Right atrium auricular region (tissue), 2 donors: ENCODE measurements at regions not wholly inside any gene's neighbourhood (a gene's known extent, or its start where the extent isn't known, plus 50 kb on each side); places are given as distances from the start of the nearest gene placed in this dataset.

Experiments
- DNase-seq: peaks from one replicate; pipeline ENCODE4 v3.0.0-alpha.2; 2019; ENCODE audit warnings: low spot score
- H3K27ac ChIP-seq, 2 donors: fragments of 200-600 bp; sonication (generic); 1 replicate in 1 of 2; 2 replicates in 1 of 2; pipeline ENCODE4 v1.5.1; 2016 to 2019
- H3K27me3 ChIP-seq, 2 donors: fragments of 200-600 bp; sonication (generic); one replicate each; pipeline versions ENCODE4 v1.5.1 to v1.6.0; 2017 to 2019
- H3K36me3 ChIP-seq: fragments of 200-600 bp; sonication (generic); one replicate; pipeline ENCODE4 v1.5.1; 2016
- H3K4me1 ChIP-seq, 2 donors: fragments of 200-600 bp; sonication (generic); one replicate each; pipeline versions ENCODE4 v1.5.1 to v1.6.0; 2017 to 2019
- H3K4me3 ChIP-seq, 2 donors: fragments of 200-600 bp; sonication (generic); 1 replicate in 1 of 2; 2 replicates in 1 of 2; pipeline ENCODE4 v1.5.1; 2017 to 2019; ENCODE audit warnings: mild to moderate bottlenecking in 1 of 2, moderate library complexity in 1 of 2
- H3K9me3 ChIP-seq, 2 donors: fragments of 200-600 bp; sonication (generic); one replicate each; pipeline ENCODE4 v1.5.1; 2019
- TF ChIP-seq, protein P1 (sequence below), 2 donors: fragments of 200-600 bp; sonication (generic); IDR thresholded peaks; one replicate each; pipeline ENCODE4 v1.5.1; 2019; ENCODE audit warnings: antibody characterized with exemption in 2 of 2

DNA sequence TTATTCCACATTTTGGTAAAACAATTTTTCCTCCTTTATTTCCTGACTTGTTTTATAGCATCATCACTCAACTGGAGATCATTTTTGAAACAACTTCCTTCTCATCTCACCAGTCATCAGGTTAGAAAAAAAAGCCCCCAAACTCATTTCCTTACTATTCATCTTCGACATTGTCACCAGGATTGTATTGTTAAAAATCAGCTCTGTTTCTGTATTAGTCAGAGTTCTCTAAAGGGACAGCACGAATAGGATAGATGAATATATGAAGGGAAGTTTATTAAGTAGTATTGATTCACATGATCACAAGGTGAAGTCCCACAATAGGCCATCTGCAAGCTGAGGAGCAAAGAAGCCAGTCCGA is 392.6 kb downstream of the FUT8 start:
- H3K27me3 ChIP-seq = no peaks in the 10 kb centered on the region
- no peaks in the 10 kb centered on the region for H3K36me3 ChIP-seq
- no peak overlapping the region for H3K27ac ChIP-seq
- H3K4me1 ChIP-seq = no peaks in the 10 kb centered on the region
- peaks cover 0 to 14% of the 10 kb centered on the region in 2 donors for H3K9me3 ChIP-seq
- H3K4me3 ChIP-seq = no peak overlapping the region
- TF ChIP-seq, protein P1, sequence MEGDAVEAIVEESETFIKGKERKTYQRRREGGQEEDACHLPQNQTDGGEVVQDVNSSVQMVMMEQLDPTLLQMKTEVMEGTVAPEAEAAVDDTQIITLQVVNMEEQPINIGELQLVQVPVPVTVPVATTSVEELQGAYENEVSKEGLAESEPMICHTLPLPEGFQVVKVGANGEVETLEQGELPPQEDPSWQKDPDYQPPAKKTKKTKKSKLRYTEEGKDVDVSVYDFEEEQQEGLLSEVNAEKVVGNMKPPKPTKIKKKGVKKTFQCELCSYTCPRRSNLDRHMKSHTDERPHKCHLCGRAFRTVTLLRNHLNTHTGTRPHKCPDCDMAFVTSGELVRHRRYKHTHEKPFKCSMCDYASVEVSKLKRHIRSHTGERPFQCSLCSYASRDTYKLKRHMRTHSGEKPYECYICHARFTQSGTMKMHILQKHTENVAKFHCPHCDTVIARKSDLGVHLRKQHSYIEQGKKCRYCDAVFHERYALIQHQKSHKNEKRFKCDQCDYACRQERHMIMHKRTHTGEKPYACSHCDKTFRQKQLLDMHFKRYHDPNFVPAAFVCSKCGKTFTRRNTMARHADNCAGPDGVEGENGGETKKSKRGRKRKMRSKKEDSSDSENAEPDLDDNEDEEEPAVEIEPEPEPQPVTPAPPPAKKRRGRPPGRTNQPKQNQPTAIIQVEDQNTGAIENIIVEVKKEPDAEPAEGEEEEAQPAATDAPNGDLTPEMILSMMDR (IDR thresholded peaks at IDR 0.05) = no peak
- DNase-seq = no peak

DNA sequence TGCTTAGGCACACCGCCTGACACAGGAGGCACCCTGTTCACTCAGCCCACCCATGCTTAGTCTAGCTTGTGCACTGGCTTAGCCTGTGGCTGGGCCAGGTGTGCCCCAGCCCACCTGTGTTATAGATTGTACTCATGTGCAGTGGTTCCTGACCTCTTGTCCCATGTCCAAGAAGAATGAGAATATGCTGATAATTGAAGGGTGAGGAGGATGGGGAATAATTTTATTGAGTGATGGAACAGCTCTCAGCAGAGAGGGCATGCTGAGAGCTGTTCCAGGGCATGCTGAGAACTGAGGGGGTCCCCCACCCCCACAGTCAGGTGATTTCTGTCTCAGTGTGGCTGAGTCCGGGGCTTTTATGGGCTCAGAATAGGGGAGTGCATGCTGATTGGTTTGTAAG is 395.9 kb downstream of the FUT8 start:
- Histone ChIP-seq H3K27ac (no peak overlapping the region), H3K4me1 (no peaks in the 10 kb centered on the region), H3K27me3 (no peaks in the 10 kb centered on the region), H3K9me3 (peaks cover 0 to 14% of the 10 kb centered on the region in 2 donors), H3K36me3 (no peaks in the 10 kb centered on the region), H3K4me3 (no peak overlapping the region)
- DNase-seq = no peak
- TF ChIP-seq, protein P1 (IDR thresholded peaks at IDR 0.05) = no peak

DNA sequence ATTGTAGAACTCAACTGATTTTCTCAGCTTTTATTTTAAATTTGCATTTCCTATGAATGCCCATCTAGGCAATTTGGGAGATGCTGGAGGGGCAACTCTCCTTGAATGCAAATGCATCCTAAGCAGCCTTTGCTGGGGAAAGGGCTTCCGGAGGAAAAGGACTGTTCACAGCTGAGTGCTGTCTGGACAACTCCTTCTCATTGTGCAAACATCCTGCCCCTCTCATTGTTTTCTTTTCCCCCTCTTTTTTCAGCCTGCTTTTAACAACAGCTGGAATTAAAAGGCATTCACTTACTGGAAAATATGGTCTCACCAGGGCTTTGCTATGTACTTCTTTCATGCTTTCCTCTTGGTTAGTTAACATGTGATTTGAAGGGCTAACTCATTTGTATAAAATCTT is 397.8 kb downstream of the FUT8 start:
- H3K4me3 ChIP-seq = no peak overlapping the region
- no peaks in the 10 kb centered on the region for H3K27me3 ChIP-seq
- peaks cover 0 to 14% of the 10 kb centered on the region in 2 donors for H3K9me3 ChIP-seq
- no peak for DNase-seq
- TF ChIP-seq, protein P1 (IDR thresholded peaks at IDR 0.05) = no peak
- no peaks in the 10 kb centered on the region for H3K4me1 ChIP-seq
- no peaks in the 10 kb centered on the region for H3K36me3 ChIP-seq
- H3K27ac ChIP-seq = no peak overlapping the region

DNA sequence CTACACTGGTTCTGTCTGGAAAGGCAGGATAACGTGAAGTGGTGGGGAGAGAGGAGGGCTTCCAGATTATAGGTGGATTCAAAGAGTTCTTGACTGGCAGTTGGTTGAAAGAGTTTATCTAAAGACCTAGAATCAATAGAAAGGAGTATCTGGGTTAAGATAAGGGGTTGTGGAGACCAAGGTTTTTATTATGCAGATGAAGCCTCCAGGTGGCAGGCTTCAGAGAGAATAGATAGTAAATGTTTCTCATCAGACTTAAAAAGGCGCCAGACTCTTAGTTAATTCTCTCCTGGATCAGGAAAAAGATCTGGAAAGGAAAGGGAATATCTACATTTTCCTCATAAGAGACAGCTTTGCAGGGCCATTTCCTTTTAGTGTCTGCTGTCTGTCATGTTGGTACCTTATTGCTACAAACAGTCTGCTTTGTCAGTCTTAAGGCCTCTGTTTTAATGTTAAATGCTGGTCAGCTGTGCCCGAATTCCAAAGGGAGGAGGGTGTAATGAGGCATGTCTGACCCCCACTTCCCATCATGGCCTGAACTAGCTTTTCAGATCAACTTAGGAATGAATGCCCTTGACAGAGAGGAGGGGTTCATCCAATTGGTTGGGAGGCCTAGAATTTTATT is 401.3 kb downstream of the FUT8 start:
- TF ChIP-seq, protein P1 (IDR thresholded peaks at IDR 0.05) = no peak
- no peak for DNase-seq
- H3K4me1 ChIP-seq = no peaks in the 10 kb centered on the region
- no peak overlapping the region for H3K4me3 ChIP-seq
- H3K27me3 ChIP-seq = no peaks in the 10 kb centered on the region
- no peaks in the 10 kb centered on the region for H3K9me3 ChIP-seq
- H3K36me3 ChIP-seq = no peaks in the 10 kb centered on the region
- no peak overlapping the region for H3K27ac ChIP-seq

DNA sequence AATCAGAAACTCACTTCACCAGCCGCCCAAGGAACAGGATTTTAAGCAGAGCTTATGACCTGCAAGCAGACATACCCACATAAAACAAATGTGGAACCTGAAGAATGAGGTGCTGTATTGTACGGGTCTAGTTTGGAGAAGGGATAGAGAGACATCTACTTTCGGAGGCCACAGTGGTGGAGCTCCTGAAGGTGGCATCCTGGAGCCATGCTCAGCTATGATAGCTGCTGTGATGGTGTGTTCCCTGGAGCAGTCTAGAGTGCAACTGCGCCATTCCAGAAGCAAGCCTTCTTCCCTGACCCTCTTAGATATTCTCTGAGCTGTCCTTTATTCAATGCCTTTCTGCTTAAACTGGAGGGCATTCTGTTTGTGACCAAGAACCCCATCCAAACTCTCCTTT is 402.6 kb downstream of the FUT8 start:
- Histone ChIP-seq H3K27ac (no peak overlapping the region), H3K4me3 (no peak overlapping the region), H3K4me1 (no peaks in the 10 kb centered on the region), H3K36me3 (no peaks in the 10 kb centered on the region), H3K27me3 (no peaks in the 10 kb centered on the region), H3K9me3 (no peaks in the 10 kb centered on the region)
- TF ChIP-seq, protein P1 (IDR thresholded peaks at IDR 0.05) = no peak
- no peak for DNase-seq

DNA sequence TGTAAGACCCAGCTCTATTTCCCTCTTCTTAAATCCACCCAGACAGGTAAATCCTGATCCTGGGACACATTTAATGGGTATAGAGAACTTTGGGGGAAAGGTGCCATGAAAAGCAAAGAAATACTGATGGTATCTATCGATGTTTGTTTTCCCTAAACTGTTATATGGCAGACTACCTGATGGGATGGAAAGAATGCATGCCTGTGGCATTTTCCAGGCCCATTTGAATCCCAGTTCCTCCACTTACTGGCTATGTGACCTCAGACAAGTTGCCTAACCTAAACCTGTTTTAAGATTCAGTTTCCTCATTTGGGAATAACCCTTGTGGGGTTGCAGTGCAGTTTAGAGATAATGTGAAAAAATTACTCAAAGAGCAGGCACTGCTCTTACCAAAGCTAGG is 404.5 kb downstream of the FUT8 start:
- no peaks in the 10 kb centered on the region for H3K36me3 ChIP-seq
- no peaks in the 10 kb centered on the region for H3K4me1 ChIP-seq
- no peaks in the 10 kb centered on the region for H3K27me3 ChIP-seq
- TF ChIP-seq, protein P1 (IDR thresholded peaks at IDR 0.05) = no peak
- no peak overlapping the region for H3K4me3 ChIP-seq
- DNase-seq = no peak
- no peaks in the 10 kb centered on the region for H3K9me3 ChIP-seq
- no peak overlapping the region for H3K27ac ChIP-seq
